Activated CD4-positive, alpha-beta T cell treated with anti-CD3 and anti-CD28 coated beads for 24 hours (primary cell): ENCODE measurements at regions not wholly inside any gene's neighbourhood (a gene's known extent, or its start where the extent isn't known, plus 50 kb on each side); places are given as distances from the start of the nearest gene placed in this dataset.

Experiments used
- DNase-seq, 2 donors: peaks; one replicate each; pipeline ENCODE4 v3.0.0-alpha.2; 2020; ENCODE audit warnings: low read depth in 2 of 2

- no peak for DNase-seq
Observed at GRCh38 chr5:10849278-10849677, 88.2 kb upstream of the DAP start.

DNA sequence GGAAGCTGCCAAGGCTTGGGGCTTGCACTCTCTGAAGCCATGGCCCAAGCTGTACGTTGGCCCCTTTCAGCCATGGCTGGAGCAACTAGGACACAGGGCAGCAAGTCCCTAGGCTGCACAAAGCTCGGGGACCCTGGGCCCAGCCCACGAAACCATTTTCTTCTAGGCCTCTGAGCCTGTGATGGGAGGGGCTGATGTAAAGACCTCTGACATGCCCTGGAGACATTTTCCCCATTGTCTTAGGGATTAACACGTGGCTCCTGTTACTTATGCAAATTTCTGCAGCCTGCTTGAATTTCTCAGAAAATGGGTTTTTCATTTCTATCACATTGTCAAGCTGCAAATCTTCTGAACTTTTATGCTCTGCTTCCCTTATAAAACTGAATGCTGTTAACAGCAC, 83.0 kb upstream of the DAP start:
- DNase-seq: no peak

DNA sequence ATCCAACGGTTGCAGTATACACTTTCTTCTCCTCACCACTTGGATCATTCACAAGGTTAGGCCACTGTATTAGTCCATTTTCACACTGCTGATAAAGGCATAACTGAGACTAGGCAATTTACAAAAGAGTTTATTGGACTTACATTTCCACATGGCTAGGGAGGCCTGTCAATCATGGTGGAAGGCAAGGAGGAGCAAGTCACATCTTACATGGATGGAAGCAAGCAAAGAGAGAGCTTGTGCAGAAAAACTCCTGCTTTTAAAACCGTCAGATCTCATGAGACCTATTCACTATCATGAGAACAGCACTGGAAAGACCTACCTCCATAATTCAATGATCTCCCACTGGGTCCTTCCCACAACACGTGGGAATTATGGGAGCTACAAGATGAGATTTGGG, 81.8 kb upstream of the DAP start:
- no peak for DNase-seq

DNA sequence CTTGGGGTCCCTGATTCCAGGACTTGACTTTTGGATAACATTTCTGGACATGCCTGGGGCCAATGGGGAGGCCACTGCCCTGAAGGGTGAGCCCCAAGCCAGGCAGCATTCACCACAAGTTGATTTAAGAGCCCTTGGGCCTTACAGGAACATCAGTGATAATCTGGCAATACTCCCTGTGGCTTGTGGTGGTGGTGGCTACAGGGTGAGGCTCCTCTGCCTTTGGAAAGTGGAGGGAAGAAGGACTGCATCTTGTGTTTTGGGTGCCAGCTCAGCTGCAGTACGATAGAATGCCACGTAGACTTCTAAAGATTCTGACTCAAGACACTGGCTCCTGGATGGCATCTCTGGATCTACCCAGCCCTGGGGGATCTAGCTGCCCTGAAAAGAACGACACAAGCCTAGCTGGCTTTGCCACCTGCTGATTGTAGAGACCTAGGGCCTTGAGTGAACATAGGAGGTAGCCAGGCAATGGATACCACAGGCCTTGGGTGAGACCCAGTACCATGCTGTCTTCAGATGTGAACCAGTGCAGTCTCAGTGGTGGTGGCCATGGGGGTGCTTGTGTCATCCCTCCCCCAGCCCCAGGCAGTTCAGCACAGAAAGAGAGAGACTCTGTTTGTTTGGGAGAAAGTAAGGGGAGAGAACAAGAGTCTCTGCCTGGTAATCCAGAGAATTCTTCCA, 79.0 kb upstream of the DAP start:
- DNase-seq: no peak

DNA sequence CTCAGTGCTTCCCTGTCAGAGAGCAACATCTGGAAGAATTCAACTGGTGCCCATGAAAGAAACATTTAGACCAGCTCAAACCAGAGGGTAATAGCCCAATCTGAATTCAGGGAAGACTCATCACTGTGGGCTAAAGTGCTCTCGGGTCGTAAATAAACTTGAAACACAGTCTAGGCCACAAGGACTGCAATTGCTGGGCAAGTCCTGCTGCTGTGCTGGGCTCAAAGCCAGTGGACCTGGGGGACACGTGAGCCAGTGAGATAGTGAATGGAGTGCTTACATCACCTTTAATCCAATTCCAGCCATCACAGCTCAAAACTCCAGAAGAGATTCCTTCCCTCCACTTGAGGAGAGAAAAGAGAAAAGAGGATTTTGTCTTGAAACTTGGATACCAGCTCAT, 78.1 kb upstream of the DAP start:
- DNase-seq: no peak

- DNase-seq: no peak
Observed at GRCh38 chr5:10838038-10838437, 77.0 kb upstream of the DAP start.

GRCh38 chr5:10836986-10837385, 76.0 kb upstream of the DAP start:
- DNase-seq: no peak

GRCh38 chr5:10834695-10835094, 73.7 kb upstream of the DAP start:
- no peak for DNase-seq

GRCh38 chr5:10832987-10833386, 72.0 kb upstream of the DAP start:
- DNase-seq: no peak

DNA sequence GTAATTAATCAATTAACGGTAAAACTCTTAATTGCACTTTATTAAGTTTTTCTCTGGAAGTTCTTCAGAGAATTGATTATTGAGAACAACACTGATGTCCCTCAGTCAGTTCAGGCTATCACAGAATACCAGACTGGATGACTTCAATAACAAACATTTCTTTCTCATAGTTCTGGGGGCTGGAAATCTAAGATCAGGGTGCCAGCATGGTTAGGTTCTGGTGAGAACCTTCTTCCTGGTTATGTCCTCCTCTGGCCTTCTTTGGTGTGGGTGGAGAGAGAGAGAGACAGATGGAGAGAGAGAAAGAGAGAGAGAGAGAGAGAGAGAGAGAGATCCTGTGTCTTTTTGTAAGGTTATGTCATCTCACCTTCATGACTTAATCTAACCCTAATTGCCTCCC, 71.4 kb upstream of the DAP start:
- DNase-seq: no peak

DNA sequence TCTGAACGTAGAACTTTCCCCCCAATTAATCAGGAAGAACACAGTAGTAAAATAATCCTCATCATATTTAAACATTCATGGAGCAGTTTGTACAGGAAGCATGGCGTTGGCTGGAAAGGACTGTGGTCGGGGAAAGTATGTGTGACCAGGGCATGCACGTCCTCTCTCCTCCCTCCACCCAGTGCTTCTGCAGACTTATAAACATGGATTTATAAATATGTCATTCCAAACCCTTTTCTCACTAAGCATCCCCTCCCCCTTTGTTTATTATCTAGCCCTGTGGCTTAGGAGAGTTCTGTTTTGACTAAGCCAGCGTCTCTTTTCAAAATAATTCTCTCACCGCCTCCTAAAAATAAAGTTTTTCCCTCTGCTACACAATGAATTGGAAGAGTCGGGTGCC, 70.4 kb upstream of the DAP start:
- DNase-seq: no peak

DNA sequence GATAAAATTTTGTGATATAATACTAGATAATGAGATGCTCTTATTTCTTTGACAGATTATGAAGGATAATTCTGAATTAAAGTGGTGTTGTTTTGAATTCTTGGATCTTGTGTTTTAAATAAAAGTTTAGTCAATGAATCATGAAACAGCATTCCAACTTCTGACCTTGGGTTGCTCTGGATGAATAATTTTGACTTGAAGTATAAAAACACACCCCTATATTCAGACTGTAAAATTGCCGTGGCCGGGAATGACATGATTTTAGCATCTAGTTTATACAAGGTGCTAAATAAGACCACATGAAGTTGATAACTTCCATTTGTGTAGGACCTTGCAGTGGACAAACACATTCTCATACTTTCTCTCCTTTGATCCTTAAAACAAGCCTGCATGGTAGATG, 67.2 kb upstream of the DAP start:
- no peak for DNase-seq

- no peak for DNase-seq
Observed at GRCh38 chr5:10827571-10827970, 66.5 kb upstream of the DAP start.

- no peak for DNase-seq
Observed at GRCh38 chr5:10826971-10827370, 65.9 kb upstream of the DAP start.

GRCh38 chr5:10825897-10826644, 65.0 kb upstream of the DAP start:
- no peak for DNase-seq

- DNase-seq: no peak
Observed at GRCh38 chr5:10812218-10812617, 51.2 kb upstream of the DAP start.
